GM20000 (cell line): ENCODE measurements at regions not wholly inside any gene's neighbourhood (a gene's known extent, or its start where the extent isn't known, plus 50 kb on each side); places are given as distances from the start of the nearest gene placed in this dataset.

Experiments
- DNase-seq: peaks from one replicate; pipeline ENCODE4 v3.0.0; 2012; ENCODE audit warnings: low spot score
- CTCF ChIP-seq: IDR thresholded peaks from 2 replicates; pipeline ENCODE4 v1.5.1; 2012; ENCODE audit warnings: mild to moderate bottlenecking, control low read depth; ENCODE audit errors: extremely low read depth, missing control alignments

DNA sequence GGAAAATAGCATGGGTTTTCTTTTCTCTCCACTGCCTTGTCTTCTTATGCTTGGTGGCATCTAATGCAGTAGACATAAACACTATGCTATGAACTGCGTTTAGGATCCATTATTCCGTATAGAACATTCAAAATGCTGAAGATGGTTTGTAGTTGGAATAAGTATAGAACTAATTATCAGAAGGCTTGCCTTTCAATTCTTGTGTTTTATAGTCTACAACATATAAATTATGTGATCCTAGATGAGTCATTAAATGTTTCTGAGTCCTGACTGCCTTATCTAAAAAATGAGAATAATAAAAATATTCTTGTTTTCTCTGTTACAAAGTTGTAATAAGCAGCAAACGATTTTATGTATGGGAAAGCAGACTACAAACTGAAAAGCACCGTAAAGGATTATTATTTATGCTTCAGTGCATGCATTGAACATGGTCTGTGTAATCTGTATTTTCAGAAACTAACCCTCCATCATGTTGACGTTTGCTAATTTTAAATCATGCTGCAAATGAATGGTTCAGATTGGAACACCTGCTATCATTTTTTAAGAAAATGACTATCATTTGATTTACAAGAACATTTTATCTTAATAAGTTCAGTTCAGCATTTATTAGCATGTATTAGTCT lies 335.9 kb upstream of the AADAT start:
- no peak for TF ChIP-seq CTCF
- no peak for DNase-seq

- TF ChIP-seq CTCF: no peak
- no peak for DNase-seq
Measured at GRCh38 chr4:170425040-170425439, 335.3 kb upstream of the AADAT start.

DNA sequence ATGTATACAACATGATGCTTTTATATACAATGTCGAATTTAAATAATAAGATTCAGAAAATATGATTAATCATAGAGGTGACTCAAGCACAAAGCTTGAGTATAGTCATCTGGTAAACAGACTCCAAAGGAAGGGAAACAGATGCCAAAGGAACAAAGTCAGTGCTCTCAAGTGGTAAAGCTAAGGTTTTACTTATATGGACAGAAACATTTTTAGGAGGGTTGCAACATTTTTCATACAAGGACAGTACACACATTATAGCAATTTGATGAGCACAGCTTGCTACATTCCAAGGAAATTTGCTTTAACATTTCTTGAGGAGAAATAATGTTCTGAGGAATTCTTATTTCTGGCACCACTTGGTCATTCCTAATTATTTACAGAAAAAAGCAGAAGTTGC lies 333.4 kb upstream of the AADAT start:
- no peak for TF ChIP-seq CTCF

DNA sequence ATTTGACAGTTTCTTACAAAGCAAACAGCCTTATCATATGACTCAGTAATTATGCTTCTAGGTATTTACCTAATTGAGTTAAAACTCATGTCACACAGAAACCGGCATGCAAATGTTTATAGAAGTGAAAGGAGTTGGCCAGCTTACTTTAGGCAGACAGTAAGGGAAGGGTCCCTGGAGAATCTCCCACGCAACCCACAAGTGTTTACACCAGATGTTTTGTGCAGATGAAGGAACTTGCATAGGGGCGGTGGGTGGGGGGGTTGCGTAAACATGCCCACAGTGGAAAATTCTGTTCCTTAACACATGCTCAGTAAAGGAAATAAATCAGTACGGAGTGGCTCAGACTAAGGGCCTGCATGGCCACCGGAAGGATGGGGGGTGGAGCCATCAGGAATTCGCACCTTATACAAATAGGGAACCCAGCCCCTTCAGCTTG lies 330.5 kb upstream of the AADAT start:
- TF ChIP-seq CTCF: no peak
- DNase-seq: no peak

More for the DNA sequence above, 333.4 kb upstream of the AADAT start:
- DNase-seq: no peak

DNA sequence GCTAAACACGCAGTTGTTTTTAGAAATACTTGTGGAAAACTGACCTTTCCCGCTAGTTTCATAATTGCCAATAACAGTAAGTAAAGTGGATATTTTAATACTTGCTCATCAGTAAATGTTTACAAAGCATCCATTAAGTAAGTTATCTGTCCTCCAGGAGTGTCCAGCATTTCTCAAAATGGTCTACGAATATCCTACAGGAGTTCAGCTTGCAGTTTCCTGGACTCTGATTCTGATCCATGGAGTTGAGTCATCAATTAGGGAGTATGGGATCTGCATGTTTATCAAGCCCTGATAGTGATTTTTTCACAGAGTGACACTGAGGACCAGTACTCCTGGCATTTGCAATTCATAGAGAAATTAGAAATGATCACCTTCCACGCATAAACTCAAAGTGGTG lies 325.2 kb upstream of the AADAT start:
- DNase-seq: no peak
- no peak for TF ChIP-seq CTCF

DNA sequence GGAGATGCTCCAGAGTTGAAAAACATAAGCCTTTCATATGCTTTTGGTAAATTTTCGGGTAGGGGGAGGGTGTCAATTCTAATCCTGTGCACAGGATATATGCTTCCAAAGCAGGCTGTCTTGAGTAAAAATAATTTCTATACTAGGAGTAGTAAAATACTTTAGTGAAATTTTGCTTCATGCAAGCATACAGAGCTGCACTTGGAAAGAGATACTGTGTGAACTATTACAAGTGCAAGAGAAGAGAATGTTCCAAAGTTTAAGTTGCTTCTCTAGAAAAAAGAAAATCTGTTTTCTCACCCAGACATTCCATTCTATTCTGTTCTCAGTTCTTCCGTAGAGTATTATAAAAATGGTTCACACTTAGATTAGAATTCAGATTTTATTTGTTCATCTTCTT lies 324.6 kb upstream of the AADAT start:
- DNase-seq: no peak
- no peak for TF ChIP-seq CTCF

- TF ChIP-seq CTCF: no peak
- no peak for DNase-seq
Measured at GRCh38 chr4:170413951-170414350, 324.2 kb upstream of the AADAT start.
